IMR-90 (cell line): ENCODE measurements at regions not wholly inside any gene's neighbourhood (a gene's known extent, or its start where the extent isn't known, plus 50 kb on each side); places are given as distances from the start of the nearest gene placed in this dataset.

Source experiments
- ATAC-seq: fragments of 200-7000 bp; cut with Tn5 transposase; 2 replicates; pipeline ENCODE4 v1.9.1; 2020; ENCODE audit warnings: low read depth, mild to moderate bottlenecking, moderate library complexity
- BruUV-seq: library from RNA; stranded (reverse); fragments of 400-500 nt; replicated peaks from 2 replicates; lab custom pipeline; 2021; lab: Mats Ljungman, UMichigan
- CTCF ChIA-PET: fragments of 300-600 bp; formaldehyde crosslinking; extraction: SDS; loops from one replicate; lab custom pipeline; 2021; ENCODE audit warnings: antibody characterized with exemption; lab: Yijun Ruan, JAX
- POLR2A ChIA-PET: fragments of 300-600 bp; sonication (Branson Sonifier 250); formaldehyde crosslinking; loops from one replicate; lab custom pipeline; 2022; ENCODE audit warnings: antibody characterized with exemption; ENCODE audit not compliant: unreplicated experiment; lab: Charles Lee
- DNase-seq: peaks from one replicate; pipeline ENCODE4 v3.0.0; 2013
- H2AFZ ChIP-seq: replicated peaks from 2 replicates; pipeline ENCODE3; 2013; ENCODE audit warnings: low read length, mild to moderate bottlenecking; ENCODE audit not compliant: poor library complexity
- H2AK5ac ChIP-seq: 2 replicates; pipeline ENCODE4 v1.6.1; 2013; ENCODE audit warnings: low read depth, low read length, inconsistent platforms
- H2AK9ac ChIP-seq: replicated peaks from 2 replicates; pipeline ENCODE3; 2013; ENCODE audit warnings: mild to moderate bottlenecking, low read depth, low read length, moderate library complexity; ENCODE audit not compliant: poor library complexity
- H2BK120ac ChIP-seq: 2 replicates; pipeline ENCODE4 v1.6.1; 2013; ENCODE audit warnings: low read depth, low read length, inconsistent platforms
- H2BK15ac ChIP-seq: 3 replicates; pipeline ENCODE4 v1.6.1; 2013; ENCODE audit warnings: low read depth, low read length, inconsistent platforms
- H2BK20ac ChIP-seq: 2 replicates; pipeline ENCODE4 v1.6.1; 2013; ENCODE audit warnings: low read depth, mild to moderate bottlenecking, inconsistent platforms, low read length, moderate library complexity
- H2BK5ac ChIP-seq: 2 replicates; pipeline ENCODE4 v1.6.1; 2013; ENCODE audit warnings: mild to moderate bottlenecking, low read depth, low read length, inconsistent platforms; ENCODE audit not compliant: poor library complexity, severe bottlenecking
- H3K14ac ChIP-seq: replicated peaks from 2 replicates; pipeline ENCODE4 v1.6.1; 2013; ENCODE audit warnings: low read depth, low read length, inconsistent platforms
- H3K18ac ChIP-seq: 2 replicates; pipeline ENCODE4 v1.6.1; 2013; ENCODE audit warnings: low read depth, low read length, control low read depth
- H3K23ac ChIP-seq: 2 replicates; pipeline ENCODE4 v1.6.1; 2013; ENCODE audit warnings: low read depth, low read length, inconsistent platforms
- H3K27ac ChIP-seq: 2 replicates; pipeline ENCODE4 v1.5.1; 2013; ENCODE audit warnings: mild to moderate bottlenecking, control low read depth, low read length; ENCODE audit not compliant: insufficient read depth
- H3K27me3 ChIP-seq: 2 replicates; pipeline ENCODE4 v1.6.1; 2013; ENCODE audit warnings: low read length; ENCODE audit not compliant: control insufficient read depth, insufficient read depth
- H3K36me3 ChIP-seq: 2 replicates; pipeline ENCODE4 v1.6.1; 2013; ENCODE audit warnings: low read length, mixed read lengths; ENCODE audit not compliant: control insufficient read depth, insufficient read depth
- H3K4ac ChIP-seq: 2 replicates; pipeline ENCODE4 v1.6.1; 2013; ENCODE audit warnings: low read depth, low read length, inconsistent platforms
- H3K4me1 ChIP-seq: 2 replicates; pipeline ENCODE4 v1.6.1; 2013; ENCODE audit warnings: low read length, mixed read lengths; ENCODE audit not compliant: control insufficient read depth, insufficient read depth
- H3K4me2 ChIP-seq: 2 replicates; pipeline ENCODE4 v1.6.1; 2013; ENCODE audit warnings: low read depth, mild to moderate bottlenecking, control low read depth, low read length, moderate library complexity
- H3K4me3 ChIP-seq: 2 replicates; pipeline ENCODE4 v1.5.1; 2013; ENCODE audit warnings: low read depth, mild to moderate bottlenecking, control low read depth, low read length, moderate library complexity; ENCODE audit not compliant: insufficient read depth
- H3K56ac ChIP-seq: 2 replicates; pipeline ENCODE4 v1.6.1; 2013; ENCODE audit warnings: low read length, inconsistent platforms; ENCODE audit not compliant: insufficient read depth; ENCODE audit errors: extremely low read depth
- H3K79me1 ChIP-seq, 2 experiments: 2 replicates each; pipeline ENCODE4 v1.6.1; 2013; ENCODE audit warnings: low read length in 2 of 2, inconsistent platforms in 1 of 2, low read depth in 1 of 2
- H3K9ac ChIP-seq: 2 replicates; pipeline ENCODE4 v1.6.1; 2013; ENCODE audit warnings: low read depth, low read length, control low read depth
- H3K9me1 ChIP-seq: 2 replicates; pipeline ENCODE4 v1.6.1; 2013; ENCODE audit warnings: low read length, inconsistent platforms; ENCODE audit not compliant: insufficient read depth
- H3K9me3 ChIP-seq: 2 replicates; pipeline ENCODE4 v1.6.1; 2013; ENCODE audit warnings: low read length; ENCODE audit not compliant: control insufficient read depth, insufficient read depth
- H4K20me1 ChIP-seq: 2 replicates; pipeline ENCODE4 v1.6.1; 2013; ENCODE audit warnings: low read length, inconsistent platforms; ENCODE audit not compliant: insufficient read depth
- H4K5ac ChIP-seq: 2 replicates; pipeline ENCODE4 v1.6.1; 2013; ENCODE audit warnings: mild to moderate bottlenecking, low read depth, low read length, control low read depth
- H4K8ac ChIP-seq, 2 experiments: 2 replicates each; pipeline ENCODE4 v1.6.1; 2013; ENCODE audit warnings: low read depth in 2 of 2, low read length in 2 of 2, control low read depth in 1 of 2, inconsistent platforms in 1 of 2
- H4K91ac ChIP-seq: 2 replicates; pipeline ENCODE4 v1.6.1; 2013; ENCODE audit warnings: low read depth, low read length, inconsistent platforms; ENCODE audit not compliant: insufficient read depth
- BHLHE40 ChIP-seq: fragments of 150-350 bp; IDR thresholded peaks from 2 replicates; pipeline ENCODE4 v1.6.1; 2016; ENCODE audit warnings: mild to moderate bottlenecking, low read depth, low read length
- CEBPB ChIP-seq: IDR thresholded peaks from 2 replicates; pipeline ENCODE4 v1.6.1; 2012; ENCODE audit warnings: low read depth, low read length, improper control_type of control experiment
- CHD1 ChIP-seq: IDR thresholded peaks from 2 replicates; pipeline ENCODE4 v1.6.1; 2012; ENCODE audit warnings: low read depth, low read length, improper control_type of control experiment
- FOS ChIP-seq: fragments of 150-350 bp; IDR thresholded peaks from 2 replicates; pipeline ENCODE4 v1.6.1; 2016; ENCODE audit warnings: low read depth, low read length
- MAFK ChIP-seq: IDR thresholded peaks from 2 replicates; pipeline ENCODE4 v1.6.1; 2012; ENCODE audit warnings: low read depth, low read length, improper control_type of control experiment
- MAZ ChIP-seq: IDR thresholded peaks from 2 replicates; pipeline ENCODE4 v1.6.1; 2012; ENCODE audit warnings: low read depth, mild to moderate bottlenecking, low read length, improper control_type of control experiment, moderate library complexity, borderline replicate concordance
- MXI1 ChIP-seq: IDR thresholded peaks from 2 replicates; pipeline ENCODE4 v1.6.1; 2012; ENCODE audit warnings: low read depth, mild to moderate bottlenecking, low read length, moderate library complexity, borderline replicate concordance
- NFE2L2 ChIP-seq: fragments of 150-350 bp; IDR thresholded peaks from 2 replicates; pipeline ENCODE4 v1.6.1; 2016; ENCODE audit warnings: low read depth, mild to moderate bottlenecking, low read length
- POLR2A ChIP-seq: IDR thresholded peaks from 2 replicates; pipeline ENCODE4 v1.6.1; 2012; ENCODE audit warnings: mild to moderate bottlenecking, low read depth, low read length
- RAD21 ChIP-seq: IDR thresholded peaks from 2 replicates; pipeline ENCODE4 v1.6.1; 2012; ENCODE audit warnings: low read length, improper control_type of control experiment
- RCOR1 ChIP-seq: IDR thresholded peaks from 2 replicates; pipeline ENCODE4 v1.6.1; 2012; ENCODE audit warnings: mild to moderate bottlenecking, low read length, improper control_type of control experiment; ENCODE audit not compliant: insufficient replicate concordance
- RFX5 ChIP-seq: IDR thresholded peaks from 2 replicates; pipeline ENCODE4 v1.8.0; 2012; ENCODE audit warnings: low read depth, mild to moderate bottlenecking, low read length, moderate library complexity
- SMC3 ChIP-seq: fragments of 150-350 bp; IDR thresholded peaks from 2 replicates; pipeline ENCODE4 v1.6.1; 2016; ENCODE audit warnings: low read depth, mild to moderate bottlenecking, antibody characterized with exemption, low read length, moderate library complexity
- WGBS, 2 experiments: methylation state at CpG; one replicate each; pipeline versions ENCODE4 v1.1.5 to v1.1.7; 2013; ENCODE audit warnings: missing lambda C conversion rate in 2 of 2; ENCODE audit not compliant: insufficient read length in 1 of 2; ENCODE audit errors: extremely low coverage in 2 of 2; 5-methylcytosine and 5-hydroxymethylcytosine counted together
- dilution Hi-C: fragments of 300-500 bp; cut with HindIII; formaldehyde crosslinking; loops from one replicate; pipeline ENCODE4 v1.14.3; 2018; ENCODE audit warnings: low sequenced_read_pairs; ENCODE audit not compliant: unreplicated experiment
- in situ Hi-C: fragments of 300-500 bp; cut with MboI; formaldehyde crosslinking; loops from 3 replicates; pipeline ENCODE4 v1.14.3; 2019; ENCODE audit warnings: low sequenced_read_pairs, inconsistent platforms, mixed read lengths
- intact Hi-C: fragments of 100-400 bp; cut with micrococcal nuclease; formaldehyde crosslinking; loops from 2 replicates; pipeline ENCODE4 v1.10.0; 2022
- TF ChIP-seq, protein P1 (sequence below): fragments of 150-350 bp; IDR thresholded peaks from 2 replicates; pipeline ENCODE4 v1.6.1; 2016; ENCODE audit warnings: low read depth, mild to moderate bottlenecking, low read length, moderate library complexity, borderline replicate concordance
- TF ChIP-seq, protein P2 (sequence below): conservative IDR thresholded peaks from 2 replicates; pipeline ENCODE4 v1.5.1; 2012; ENCODE audit warnings: mild to moderate bottlenecking, low read depth, low read length, improper control_type of control experiment
- TF ChIP-seq, protein P3 (sequence below): fragments of 150-350 bp; IDR thresholded peaks from 2 replicates; pipeline ENCODE4 v1.6.1; 2017; ENCODE audit warnings: mild to moderate bottlenecking, antibody characterized with exemption, low read length, low read depth

DNA sequence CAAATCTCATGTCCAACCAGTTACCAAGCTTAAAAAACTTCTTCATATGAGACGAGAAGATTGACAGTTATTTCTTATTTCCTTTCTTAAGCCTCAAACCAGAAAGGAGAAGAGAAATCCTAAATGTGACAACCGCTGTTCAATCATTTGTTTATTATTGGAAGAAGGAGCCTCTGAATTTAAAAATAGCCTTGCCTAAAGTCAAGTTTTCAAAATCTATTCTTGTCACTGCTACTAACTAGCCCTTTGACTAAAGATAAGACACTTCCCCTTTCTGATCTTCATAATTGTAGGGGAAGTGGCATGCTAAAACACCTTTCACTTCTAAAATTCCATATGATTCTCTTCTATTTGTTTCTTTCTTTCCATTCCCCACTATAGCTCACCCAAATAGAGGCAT lies 106.2 kb upstream of the EMB start:
- H2BK20ac ChIP-seq: no peak overlapping the region
- H3K4ac ChIP-seq: no peak overlapping the region
- H2BK5ac ChIP-seq: no peak overlapping the region
- H3K14ac ChIP-seq: no peak overlapping the region
- no peak overlapping the region for H3K4me2 ChIP-seq
- no peak overlapping the region for H2AK9ac ChIP-seq
- H3K9ac ChIP-seq: no peak overlapping the region
- no peaks in the 10 kb centered on the region for H3K27me3 ChIP-seq
- H3K36me3 ChIP-seq: no peaks in the 10 kb centered on the region
- no peak overlapping the region for H2AFZ ChIP-seq
- no peak for DNase-seq
- TF ChIP-seq RFX5 (no peak), MAZ (no peak), SMC3 (no peak), CHD1 (no peak), BHLHE40 (no peak), POLR2A (no peak), FOS (no peak), MXI1 (no peak), NFE2L2 (no peak), MAFK (no peak), CEBPB (no peak), RCOR1 (no peak), RAD21 (no peak)
- TF ChIP-seq, protein P1, sequence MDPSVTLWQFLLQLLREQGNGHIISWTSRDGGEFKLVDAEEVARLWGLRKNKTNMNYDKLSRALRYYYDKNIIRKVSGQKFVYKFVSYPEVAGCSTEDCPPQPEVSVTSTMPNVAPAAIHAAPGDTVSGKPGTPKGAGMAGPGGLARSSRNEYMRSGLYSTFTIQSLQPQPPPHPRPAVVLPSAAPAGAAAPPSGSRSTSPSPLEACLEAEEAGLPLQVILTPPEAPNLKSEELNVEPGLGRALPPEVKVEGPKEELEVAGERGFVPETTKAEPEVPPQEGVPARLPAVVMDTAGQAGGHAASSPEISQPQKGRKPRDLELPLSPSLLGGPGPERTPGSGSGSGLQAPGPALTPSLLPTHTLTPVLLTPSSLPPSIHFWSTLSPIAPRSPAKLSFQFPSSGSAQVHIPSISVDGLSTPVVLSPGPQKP: no peak
- TF ChIP-seq, protein P2, sequence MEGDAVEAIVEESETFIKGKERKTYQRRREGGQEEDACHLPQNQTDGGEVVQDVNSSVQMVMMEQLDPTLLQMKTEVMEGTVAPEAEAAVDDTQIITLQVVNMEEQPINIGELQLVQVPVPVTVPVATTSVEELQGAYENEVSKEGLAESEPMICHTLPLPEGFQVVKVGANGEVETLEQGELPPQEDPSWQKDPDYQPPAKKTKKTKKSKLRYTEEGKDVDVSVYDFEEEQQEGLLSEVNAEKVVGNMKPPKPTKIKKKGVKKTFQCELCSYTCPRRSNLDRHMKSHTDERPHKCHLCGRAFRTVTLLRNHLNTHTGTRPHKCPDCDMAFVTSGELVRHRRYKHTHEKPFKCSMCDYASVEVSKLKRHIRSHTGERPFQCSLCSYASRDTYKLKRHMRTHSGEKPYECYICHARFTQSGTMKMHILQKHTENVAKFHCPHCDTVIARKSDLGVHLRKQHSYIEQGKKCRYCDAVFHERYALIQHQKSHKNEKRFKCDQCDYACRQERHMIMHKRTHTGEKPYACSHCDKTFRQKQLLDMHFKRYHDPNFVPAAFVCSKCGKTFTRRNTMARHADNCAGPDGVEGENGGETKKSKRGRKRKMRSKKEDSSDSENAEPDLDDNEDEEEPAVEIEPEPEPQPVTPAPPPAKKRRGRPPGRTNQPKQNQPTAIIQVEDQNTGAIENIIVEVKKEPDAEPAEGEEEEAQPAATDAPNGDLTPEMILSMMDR: no peak
- TF ChIP-seq, protein P3, sequence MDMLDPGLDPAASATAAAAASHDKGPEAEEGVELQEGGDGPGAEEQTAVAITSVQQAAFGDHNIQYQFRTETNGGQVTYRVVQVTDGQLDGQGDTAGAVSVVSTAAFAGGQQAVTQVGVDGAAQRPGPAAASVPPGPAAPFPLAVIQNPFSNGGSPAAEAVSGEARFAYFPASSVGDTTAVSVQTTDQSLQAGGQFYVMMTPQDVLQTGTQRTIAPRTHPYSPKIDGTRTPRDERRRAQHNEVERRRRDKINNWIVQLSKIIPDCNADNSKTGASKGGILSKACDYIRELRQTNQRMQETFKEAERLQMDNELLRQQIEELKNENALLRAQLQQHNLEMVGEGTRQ: no peak
- in situ Hi-C loops (no loop called here), intact Hi-C loops (no loop called here), dilution Hi-C loops (no loop called here)
- no CpG with 5 or more reads among the region's 2 CpGs for WGBS, 2 experiments
- no peak overlapping the region for H2BK15ac ChIP-seq
- ChIA-PET POLR2A (no interaction called here), CTCF (no interaction called here)
- no peaks in the 10 kb centered on the region for H3K9me3 ChIP-seq
- H4K5ac ChIP-seq: no peak overlapping the region
- H4K8ac ChIP-seq: no peak overlapping the region
- H3K4me1 ChIP-seq: no peaks in the 10 kb centered on the region
- no peak overlapping the region for H4K91ac ChIP-seq
- H3K9me1 ChIP-seq: no peaks in the 10 kb centered on the region
- no peak overlapping the region for H3K18ac ChIP-seq
- no TSS peak for BruUV-seq
- no peak for ATAC-seq
- no peak overlapping the region for H3K23ac ChIP-seq
- no peak overlapping the region for H3K56ac ChIP-seq
- H3K79me1 ChIP-seq: no peaks in the 10 kb centered on the region
- no peak overlapping the region for H2AK5ac ChIP-seq
- H2BK120ac ChIP-seq: no peak overlapping the region
- no peaks in the 10 kb centered on the region for H4K20me1 ChIP-seq
- H3K27ac ChIP-seq: no peak overlapping the region
- H3K4me3 ChIP-seq: no peak overlapping the region
